Left lobe of liver (tissue), 2 donors: ENCODE measurements at regions not wholly inside any gene's neighbourhood (a gene's known extent, or its start where the extent isn't known, plus 50 kb on each side); places are given as distances from the start of the nearest gene placed in this dataset.
"Not testable (repeated sequence)": the region's sequence is repeated elsewhere in the genome, so short reads cannot be mapped to it uniquely, and the experiment has no call there.

Experiments used
- ATAC-seq: fragments of 200-7000 bp; cut with Tn5 transposase; one replicate; pipeline ENCODE4 v1.9.1; 2020; ENCODE audit warnings: mild to moderate bottlenecking, moderate library complexity
- DNase-seq: peaks from one replicate; pipeline ENCODE4 v3.0.0-alpha.2; 2020; ENCODE audit warnings: low spot score
- donor health status: DM: no; HTN: no; CAD: no; lungs with moderate emphysema.
- donor health status: DM: no; HTN: yes; CAD: no.

DNA sequence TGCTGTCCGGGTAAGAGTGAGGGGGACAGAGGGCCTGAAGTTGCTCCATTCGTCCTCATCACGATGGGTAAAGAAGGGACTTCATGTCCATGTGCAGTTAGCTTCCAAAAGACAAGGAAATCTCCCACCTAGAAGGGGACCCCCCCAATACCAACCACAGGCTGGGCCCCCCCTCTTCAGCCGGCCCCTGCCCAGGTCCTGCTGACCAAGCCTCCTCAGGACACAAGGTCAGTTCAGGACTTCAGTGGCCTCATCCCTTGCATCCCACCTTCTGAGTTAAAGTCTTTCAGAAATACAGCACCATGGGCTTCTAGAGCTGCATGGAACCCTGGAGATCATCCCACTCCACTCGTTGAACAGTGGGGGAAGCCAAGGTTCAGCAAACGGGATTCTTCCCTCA lies 115.4 kb upstream of the ERG start:
- DNase-seq: no peak
- no peak for ATAC-seq

DNA sequence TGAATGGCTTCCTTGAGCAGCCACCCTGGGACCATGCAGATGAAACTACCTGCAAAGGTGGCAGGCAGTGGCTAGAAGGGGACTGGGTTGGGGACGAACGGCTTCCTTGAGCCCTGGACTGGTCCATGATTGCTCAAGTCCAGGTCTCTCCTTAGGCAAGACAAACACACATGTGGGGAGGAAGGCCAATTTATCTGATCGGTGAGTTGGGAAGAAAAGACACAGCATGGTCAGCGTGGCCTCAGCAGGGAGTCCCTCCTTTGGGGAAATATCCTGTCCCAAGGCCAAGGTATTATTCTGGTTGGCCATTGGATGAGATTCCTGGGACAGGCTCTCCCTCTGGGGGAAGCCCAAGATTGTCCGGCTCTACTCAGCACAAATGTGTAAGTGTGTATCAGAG lies 116.3 kb upstream of the ERG start:
- DNase-seq: no peak
- no peak for ATAC-seq

DNA sequence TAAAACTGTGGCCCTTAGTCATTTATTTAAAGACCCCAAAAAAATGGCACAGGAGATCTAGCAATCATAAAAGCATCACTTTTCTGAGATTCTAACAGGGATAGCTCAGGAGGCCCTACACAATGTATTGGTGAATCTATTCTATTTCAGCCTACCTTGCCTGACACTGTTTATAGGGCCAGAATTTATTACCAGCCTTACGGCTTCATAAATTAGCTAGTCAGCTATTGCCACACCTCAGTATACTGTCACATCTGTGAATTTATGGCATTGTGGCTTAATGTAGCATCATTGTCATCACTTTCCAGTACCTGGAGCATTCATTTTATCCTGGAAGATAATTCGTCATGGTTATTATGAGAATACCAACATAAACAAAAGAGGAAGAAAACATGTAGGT lies 121.2 kb upstream of the ERG start:
- ATAC-seq: no peak
- DNase-seq: no peak

- no peak for ATAC-seq
- no peak for DNase-seq
Measured at GRCh38 chr21:38619992-38620479, 121.8 kb upstream of the ERG start.

- ATAC-seq (no peak), DNase-seq (no peak)
Measured at GRCh38 chr21:38621132-38621531, 122.9 kb upstream of the ERG start.

- no peak for ATAC-seq
- DNase-seq: no peak
Measured at GRCh38 chr21:38622081-38622826, 124.0 kb upstream of the ERG start.

GRCh38 chr21:38622827-38623209 lies 124.5 kb upstream of the ERG start:
- DNase-seq (no peak), ATAC-seq (no peak)

DNA sequence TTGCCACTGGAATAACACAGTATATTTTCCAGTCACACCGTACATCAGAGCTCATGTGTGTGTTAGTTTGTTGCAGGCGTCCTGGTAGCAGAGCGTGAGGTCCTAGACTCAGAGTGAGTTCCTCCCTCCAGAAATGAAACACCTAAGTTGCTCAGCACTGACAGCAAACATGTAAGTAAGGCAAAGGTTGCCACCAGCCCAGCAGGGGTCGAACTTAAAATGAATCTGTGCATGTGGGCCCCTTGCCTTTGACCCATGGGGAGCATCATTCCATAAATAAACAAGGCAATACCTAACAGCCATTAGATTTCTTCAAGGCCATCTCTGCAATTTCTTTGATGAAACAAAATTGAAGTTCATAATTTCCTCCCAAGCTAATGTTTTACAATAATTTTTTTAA lies 125.3 kb upstream of the ERG start:
- DNase-seq: no peak

GRCh38 chr21:38625000-38625399 lies 126.7 kb upstream of the ERG start:
- DNase-seq: no peak
- ATAC-seq: no peak

More for the DNA sequence above, 125.3 kb upstream of the ERG start:
- no peak for ATAC-seq

DNA sequence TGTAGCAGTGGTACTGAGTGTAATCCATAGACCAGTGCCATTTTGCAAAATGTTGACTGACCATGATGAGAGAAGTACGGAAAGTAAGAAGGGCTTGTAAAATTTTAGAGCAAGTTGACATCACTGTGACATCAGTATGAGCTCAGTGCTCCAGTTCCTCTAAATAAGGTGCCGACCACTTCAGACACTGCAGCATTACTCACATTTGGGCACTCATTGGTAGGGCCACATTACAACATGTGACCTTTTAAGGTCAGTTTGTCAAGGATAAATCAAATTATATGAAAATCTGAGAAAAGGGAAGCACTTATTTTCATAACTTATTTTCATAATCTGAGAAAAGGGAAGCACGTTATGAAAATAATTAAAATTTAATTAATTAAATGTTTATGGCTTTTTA lies 128.0 kb upstream of the ERG start:
- DNase-seq (no peak), ATAC-seq (no peak)

- DNase-seq (no peak), ATAC-seq (no peak)
Measured at GRCh38 chr21:38628349-38628748, 130.1 kb upstream of the ERG start.

DNA sequence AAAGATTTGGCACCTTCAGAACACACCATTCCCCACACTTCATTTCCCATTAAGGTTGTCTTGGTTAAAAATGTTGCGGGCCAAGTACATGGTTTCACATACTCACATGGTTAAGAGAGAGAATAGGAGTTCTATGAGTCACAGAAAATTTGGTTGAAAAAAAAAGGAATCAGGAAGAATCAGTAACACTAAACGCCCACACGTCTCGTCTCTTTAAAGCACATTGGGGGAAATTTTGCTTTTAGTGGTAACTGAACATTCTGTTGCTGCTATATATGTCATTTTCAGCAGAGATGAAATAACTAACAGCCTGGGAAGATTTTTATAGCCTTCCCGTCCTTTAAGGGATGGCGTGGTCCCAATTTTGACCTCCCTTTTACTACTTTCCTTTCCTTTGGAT lies 132.9 kb upstream of the ERG start:
- DNase-seq: no peak
- ATAC-seq: no peak

GRCh38 chr21:38631676-38632075 lies 133.4 kb upstream of the ERG start:
- DNase-seq (no peak), ATAC-seq (no peak)

DNA sequence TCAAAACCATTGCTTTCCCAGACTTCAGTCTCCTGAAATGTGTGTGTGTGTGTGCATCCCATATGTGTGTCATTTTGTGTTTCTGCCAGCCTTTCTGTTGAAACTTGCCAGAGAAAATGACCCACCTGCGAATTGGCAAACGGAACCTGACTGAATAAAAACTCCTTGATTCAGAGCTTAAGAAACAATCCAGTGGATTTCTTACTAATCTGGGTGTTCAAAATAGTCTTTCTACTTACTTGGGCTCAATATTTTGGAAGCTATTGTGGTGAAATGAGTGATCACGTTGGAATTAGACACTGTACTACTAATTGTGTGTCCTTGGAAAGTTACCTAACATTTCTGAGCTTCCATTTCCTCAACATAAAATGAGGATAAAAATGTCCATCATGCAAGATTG lies 138.9 kb upstream of the ERG start:
- ATAC-seq: no peak
- DNase-seq: no peak

- ATAC-seq: no peak
- no peak for DNase-seq
Measured at GRCh38 chr21:38639571-38640354, 141.5 kb upstream of the ERG start.

GRCh38 chr21:38640355-38640742 lies 142.1 kb upstream of the ERG start:
- ATAC-seq, DNase-seq: not testable (repeated sequence)

DNA sequence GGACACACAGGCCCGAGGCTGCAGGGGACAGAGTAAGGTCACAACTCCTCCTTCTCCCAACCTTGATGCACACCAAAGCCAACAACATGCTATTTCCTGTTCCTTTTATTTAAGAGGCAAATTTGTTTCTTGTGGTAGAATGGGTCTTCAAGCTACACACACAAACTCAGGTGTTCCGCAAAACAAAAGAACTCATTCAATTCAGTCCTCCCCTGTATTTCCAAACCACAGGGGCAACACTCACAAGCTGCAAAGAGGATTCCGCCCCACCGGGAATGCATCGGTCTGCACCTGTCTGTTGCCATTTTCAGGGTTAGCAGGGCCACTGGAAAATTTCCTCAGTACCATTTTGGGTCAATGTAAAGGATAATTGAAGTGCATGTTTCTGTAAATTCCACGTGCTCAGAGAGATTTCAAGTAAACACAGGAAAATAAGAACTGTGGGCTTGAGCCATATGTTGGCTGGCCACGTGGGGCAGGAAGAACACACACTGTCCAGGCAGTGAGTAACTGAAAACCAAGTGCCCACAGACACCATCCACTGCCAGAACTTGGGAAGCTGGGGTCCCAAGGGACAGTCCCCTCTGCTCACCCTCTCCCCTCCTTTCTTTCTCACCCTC lies 145.2 kb upstream of the ERG start:
- no peak for DNase-seq
- no peak for ATAC-seq

DNA sequence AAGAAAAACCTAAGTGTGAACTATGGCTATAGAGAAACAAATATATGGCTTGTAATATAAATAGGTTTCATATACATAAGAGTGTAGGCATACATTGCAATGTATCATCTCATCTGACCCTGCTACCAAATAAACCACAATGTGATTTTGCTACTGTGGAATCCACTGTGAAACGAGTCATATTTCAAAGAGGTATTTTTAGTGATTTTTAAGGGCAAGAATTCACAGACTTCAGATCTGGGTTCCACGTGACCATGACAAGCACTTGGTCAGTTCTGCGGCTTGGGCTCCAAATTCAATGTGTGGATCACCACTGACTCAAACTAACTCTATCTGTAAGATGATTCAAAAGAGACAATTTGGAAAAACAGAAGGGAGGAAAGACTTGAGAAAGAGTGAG lies 147.0 kb upstream of the ERG start:
- ATAC-seq (no peak), DNase-seq (no peak)

GRCh38 chr21:38646213-38646837 lies 148.0 kb upstream of the ERG start:
- no peak for DNase-seq
- ATAC-seq: no peak

DNA sequence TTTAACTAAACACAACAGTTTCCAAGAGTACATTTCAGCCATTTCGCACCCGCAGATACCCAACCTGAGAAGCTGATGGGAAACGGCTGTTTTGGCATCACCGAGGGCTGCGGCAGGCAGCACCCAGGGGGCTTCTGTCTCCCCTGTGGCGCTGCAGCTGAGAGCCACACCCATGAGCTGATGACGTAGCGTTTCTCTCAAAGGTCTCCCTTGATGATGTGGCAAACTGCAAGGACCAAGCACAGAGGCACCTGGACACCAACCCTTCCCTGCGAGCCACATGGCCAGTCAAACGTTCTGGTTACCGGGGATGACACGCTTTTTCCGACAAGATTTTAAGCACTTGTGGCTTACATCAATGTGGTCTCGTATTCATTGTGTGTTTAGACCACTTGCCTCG lies 150.8 kb upstream of the ERG start:
- DNase-seq (no peak), ATAC-seq (no peak)

- DNase-seq: no peak
- no peak for ATAC-seq
Measured at GRCh38 chr21:38651570-38651969, 153.3 kb upstream of the ERG start.

GRCh38 chr21:38652396-38652795 lies 153.3 kb upstream of the ETS2 start:
- ATAC-seq: no peak
- DNase-seq: no peak
